ENCODE measurements at regions not wholly inside any gene's neighbourhood (a gene's known extent, or its start where the extent isn't known, plus 50 kb on each side); places are given as distances from the start of the nearest gene placed in this dataset.

GRCh38 chr3:104885214-104885814, 481.4 kb upstream of the ALCAM start (continued):
- no peak for TF ChIP-seq SP1 (IDR thresholded peaks at IDR 0.05; ENCODE audit: low read depth, low read length)
- no peak for TF ChIP-seq RXRA (IDR thresholded peaks at IDR 0.05; ENCODE audit: insufficient read depth, low read depth, low read length)
- no peak for TF ChIP-seq SIRT6 (IDR thresholded peaks at IDR 0.05; ENCODE audit: low read length)
- TF ChIP-seq CBX8 (IDR thresholded peaks at IDR 0.05; ENCODE audit: borderline replicate concordance, low read depth, low read length) = no peak
- TF ChIP-seq FOSL1 (IDR thresholded peaks at IDR 0.05; ENCODE audit: insufficient read depth, low read depth, low read length) = no peak
